NCI-H446 treated with DMSO at 0.1 percent for 48 hours (cell line): ENCODE measurements at regions not wholly inside any gene's neighbourhood (a gene's known extent, or its start where the extent isn't known, plus 50 kb on each side); places are given as distances from the start of the nearest gene placed in this dataset.
A peak's percentile ranks its signal among the peaks of the same experiment; 100 is the strongest.

Experiments
- DNase-seq: peaks from one replicate; lab custom pipeline; 2025; lab: John Stamatoyannopoulos, UW

DNA sequence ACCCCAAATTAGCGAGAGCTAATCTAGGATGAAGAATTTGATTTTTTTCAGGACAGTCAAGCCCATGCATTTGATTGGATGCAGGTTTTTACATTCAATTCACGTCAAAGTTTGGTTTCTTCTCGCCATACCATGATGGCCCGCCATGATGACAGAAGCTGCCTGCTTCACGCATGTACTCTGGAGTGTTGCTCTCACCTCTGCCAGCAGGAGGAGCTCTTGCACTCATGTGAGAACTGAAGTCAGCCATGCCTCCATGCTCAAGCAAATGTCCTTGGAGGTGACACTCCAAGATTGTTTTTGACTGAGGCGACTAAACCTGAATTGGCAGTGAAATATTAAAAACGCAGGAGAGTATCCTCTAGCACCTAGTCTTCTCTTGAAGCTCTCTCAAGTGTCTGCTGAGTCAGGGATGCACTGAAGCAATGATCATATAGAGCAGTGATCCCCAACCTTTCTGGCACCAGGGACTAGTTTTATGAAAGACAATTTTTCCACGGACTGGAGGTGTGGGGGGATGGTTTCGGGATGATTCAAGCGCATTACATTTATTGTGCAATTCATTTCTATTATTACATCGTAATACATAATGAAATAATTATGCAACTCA, 120.9 kb downstream of the SAMMSON start:
- DNase-seq: peak; percentile 31

DNA sequence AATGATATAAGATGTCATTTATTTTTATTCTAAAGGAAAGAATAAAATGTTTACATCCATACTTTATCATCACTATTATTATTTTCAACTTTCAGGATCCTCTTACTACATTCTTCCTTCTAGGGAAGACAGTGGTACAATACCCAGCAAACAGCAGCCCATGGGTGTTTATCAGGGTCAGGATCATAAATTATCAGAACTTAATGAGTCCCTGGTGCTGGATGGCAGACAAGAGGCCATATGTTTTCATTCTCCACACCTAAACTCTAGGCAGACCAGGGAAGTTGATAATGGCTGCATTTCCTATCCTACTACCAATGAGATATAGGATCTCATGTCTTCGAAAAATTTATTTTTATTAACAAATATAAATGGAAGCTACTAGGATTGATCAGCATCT, 127.7 kb downstream of the SAMMSON start:
- no peak for DNase-seq

DNA sequence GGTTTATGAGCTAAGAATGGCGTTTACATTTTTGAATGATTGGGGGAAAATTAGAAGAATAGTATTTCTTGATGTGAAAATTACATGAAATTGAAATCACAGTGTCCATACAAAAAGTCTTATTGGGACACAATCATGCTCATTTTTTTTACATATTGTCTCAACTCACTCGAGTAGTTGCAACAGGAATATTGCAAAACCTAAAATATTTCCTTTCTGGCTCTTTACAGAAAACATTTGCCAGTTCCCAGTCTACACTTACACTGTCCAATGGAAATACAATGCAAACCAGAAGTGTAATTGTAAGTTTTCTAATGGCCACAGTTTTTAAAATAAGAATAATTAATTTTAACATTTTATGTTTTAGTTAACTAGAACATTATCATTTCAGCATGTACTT, 137.8 kb downstream of the SAMMSON start:
- no peak for DNase-seq

DNA sequence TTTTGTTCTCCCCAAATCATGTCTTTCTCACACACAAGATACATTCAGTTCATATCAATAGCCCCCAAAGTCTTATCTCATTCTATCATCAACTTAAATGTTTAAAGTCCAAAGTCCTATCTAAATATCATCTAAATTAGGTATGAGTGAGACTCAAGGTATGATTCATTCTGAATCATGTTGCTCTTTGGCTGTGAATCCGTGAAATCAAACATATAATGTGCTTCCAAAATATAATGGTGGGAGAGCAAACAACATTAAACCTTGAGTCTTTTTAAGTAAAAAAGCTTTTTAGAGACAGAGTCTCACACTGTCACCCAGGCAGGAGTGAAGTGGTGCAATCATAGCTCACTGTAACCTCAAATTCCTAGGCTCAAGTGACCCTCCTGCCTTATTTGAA, 139.1 kb downstream of the SAMMSON start:
- no peak for DNase-seq
